OCI-LY3 (cell line): ENCODE measurements at regions not wholly inside any gene's neighbourhood (a gene's known extent, or its start where the extent isn't known, plus 50 kb on each side); places are given as distances from the start of the nearest gene placed in this dataset.
"Not testable (repeated sequence)": the region's sequence is repeated elsewhere in the genome, so short reads cannot be mapped to it uniquely, and the experiment has no call there.

Experiments used
- H2AFZ ChIP-seq: fragments of 200-600, 300-600 bp; shearing (Covaris generic); 2 replicates; pipeline ENCODE4 v1.6.0; 2014; ENCODE audit warnings: antibody characterized with exemption, low read depth, low read length
- H3K27ac ChIP-seq: fragments of 200-600, 300-600 bp; sonication (generic); 2 replicates; pipeline ENCODE4 v1.5.1; 2014; ENCODE audit warnings: mild to moderate bottlenecking, low read length, moderate library complexity, mixed read lengths
- H3K27me3 ChIP-seq: fragments of 200-600, 300-600 bp; sonication (generic); 2 replicates; pipeline ENCODE4 v1.6.1; 2014; ENCODE audit warnings: low read depth, low read length, mixed read lengths
- H3K36me3 ChIP-seq: fragments of 200-600, 300-600 bp; sonication (generic); replicated peaks from 2 replicates; pipeline ENCODE3; 2014; ENCODE audit warnings: low read depth, low read length, mixed read lengths
- H3K4me1 ChIP-seq: fragments of 300-600, 200-600 bp; sonication (generic); 2 replicates; pipeline ENCODE4 v1.6.1; 2014; ENCODE audit warnings: low read length, mixed read lengths
- H3K4me2 ChIP-seq: fragments of 200-600, 300-600 bp; sonication (generic); 2 replicates; pipeline ENCODE4 v1.6.1; 2014; ENCODE audit warnings: low read length, mixed read lengths
- H3K4me3 ChIP-seq: fragments of 300-600, 200-600 bp; sonication (generic); 2 replicates; pipeline ENCODE4 v1.5.1; 2014; ENCODE audit warnings: antibody characterized with exemption, mild to moderate bottlenecking, low read length, moderate library complexity
- H3K79me2 ChIP-seq: fragments of 300-600, 200-600 bp; shearing (Covaris generic); 2 replicates; pipeline ENCODE4 v1.6.1; 2014; ENCODE audit warnings: mild to moderate bottlenecking, low read length, mixed read lengths
- H3K9ac ChIP-seq: fragments of 300-600, 200-600 bp; shearing (Covaris generic); 2 replicates; pipeline ENCODE4 v1.6.0; 2014; ENCODE audit warnings: mild to moderate bottlenecking, low read length, moderate library complexity
- H3K9me3 ChIP-seq: fragments of 200-600, 300-600 bp; shearing (Covaris generic); 2 replicates; pipeline ENCODE4 v1.6.1; 2014; ENCODE audit warnings: low read length, mixed read lengths; ENCODE audit not compliant: insufficient read depth
- H4K20me1 ChIP-seq: fragments of 200-600, 300-600 bp; sonication (generic); 2 replicates; pipeline ENCODE4 v1.6.1; 2016; ENCODE audit warnings: low read length, mixed read lengths; ENCODE audit not compliant: insufficient read depth
- CTCF ChIP-seq: fragments of 200-600, 300-600 bp; sonication (generic); IDR thresholded peaks from 2 replicates; pipeline ENCODE4 v1.5.1; 2014; ENCODE audit warnings: antibody characterized with exemption, low read length, low read depth
- EZH2phosphoT487 ChIP-seq: fragments of 200-600 bp; shearing (Covaris generic); IDR thresholded peaks from 2 replicates; pipeline ENCODE4 v1.6.1; 2018; ENCODE audit warnings: antibody characterized with exemption, mixed run types, low read depth

DNA sequence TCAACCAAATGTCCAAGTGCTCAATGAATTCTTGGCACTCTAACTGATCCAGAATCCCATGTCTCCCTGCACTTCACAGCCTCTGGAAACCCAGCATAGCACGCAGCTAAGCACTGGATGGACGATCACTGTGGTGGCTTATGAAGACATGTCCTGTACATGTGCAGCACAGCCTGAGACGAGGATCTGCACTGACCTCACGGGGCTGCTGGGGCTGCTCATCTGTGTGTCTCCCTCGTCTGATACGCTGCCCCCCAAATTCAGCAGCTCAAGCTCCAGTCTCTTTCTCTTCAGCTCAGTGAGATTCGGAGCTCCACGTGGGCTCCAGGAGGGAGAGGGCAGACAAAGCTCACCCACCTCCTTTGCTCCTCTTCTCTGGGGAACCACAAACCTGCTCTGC lies 126.9 kb downstream of the CPZ start:
- H3K27me3 ChIP-seq = no peaks in the 10 kb centered on the region

GRCh38 chr4:8717470-8717869 lies 124.9 kb downstream of the CPZ start:
- not testable (repeated sequence) for H3K4me2 ChIP-seq, H4K20me1 ChIP-seq, H3K9me3 ChIP-seq, H3K79me2 ChIP-seq, H3K27me3 ChIP-seq, H3K36me3 ChIP-seq, H3K4me1 ChIP-seq, H3K9ac ChIP-seq, H2AFZ ChIP-seq, H3K4me3 ChIP-seq, H3K27ac ChIP-seq

More for the DNA sequence above, 126.9 kb downstream of the CPZ start:
- Histone ChIP-seq H4K20me1 (no peaks in the 10 kb centered on the region), H3K9me3 (no peaks in the 10 kb centered on the region), H3K4me2 (no peak overlapping the region), H3K27ac (no peak overlapping the region), H3K4me3 (no peak overlapping the region), H3K36me3 (no peaks in the 10 kb centered on the region), H3K4me1 (no peaks in the 10 kb centered on the region), H3K9ac (no peak overlapping the region), H2AFZ (no peak overlapping the region), H3K79me2 (no peaks in the 10 kb centered on the region)
- TF ChIP-seq CTCF (no peak), EZH2phosphoT487 (no peak)

- H3K4me3 ChIP-seq = no peak overlapping the region
- no peak overlapping the region for H3K9ac ChIP-seq
- no peak for TF ChIP-seq CTCF
- no peak for TF ChIP-seq EZH2phosphoT487
- no peaks in the 10 kb centered on the region for H3K79me2 ChIP-seq
- no peaks in the 10 kb centered on the region for H4K20me1 ChIP-seq
- no peak overlapping the region for H3K27ac ChIP-seq
- no peaks in the 10 kb centered on the region for H3K4me1 ChIP-seq
- no peak overlapping the region for H3K4me2 ChIP-seq
- H3K27me3 ChIP-seq = no peaks in the 10 kb centered on the region
- no peak overlapping the region for H2AFZ ChIP-seq
- H3K36me3 ChIP-seq = peaks cover 3% of the 10 kb centered on the region
- peaks cover 9% of the 10 kb centered on the region for H3K9me3 ChIP-seq
Observed at GRCh38 chr4:8710946-8711345, 118.4 kb downstream of the CPZ start.

DNA sequence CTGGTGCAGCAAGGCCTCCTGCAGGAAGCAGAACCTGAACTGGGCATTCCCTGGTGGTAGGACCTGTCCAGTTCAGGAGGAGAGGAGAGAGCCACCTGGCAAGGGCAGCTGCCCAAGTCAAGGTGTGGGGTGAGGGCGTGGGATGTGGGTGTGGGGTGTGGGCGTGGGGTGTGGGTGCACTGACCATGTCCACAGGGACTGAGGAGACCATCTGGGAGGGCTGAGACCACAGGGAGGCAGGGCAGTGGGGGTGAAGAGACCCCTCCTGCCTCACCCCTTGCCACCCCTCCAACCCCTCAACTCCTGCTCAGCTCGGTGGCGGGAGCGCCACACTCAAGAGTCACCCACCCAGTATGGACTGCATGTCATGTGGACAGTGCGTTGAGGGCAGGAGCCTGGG lies 117.9 kb downstream of the CPZ start:
- no peaks in the 10 kb centered on the region for H3K27me3 ChIP-seq

More for the DNA sequence above, 117.9 kb downstream of the CPZ start:
- Histone ChIP-seq H3K4me3 (no peak overlapping the region), H3K36me3 (peaks cover 3% of the 10 kb centered on the region), H3K4me1 (no peaks in the 10 kb centered on the region), H3K4me2 (no peak overlapping the region), H2AFZ (no peak overlapping the region), H3K9me3 (peaks cover 9% of the 10 kb centered on the region), H4K20me1 (no peaks in the 10 kb centered on the region), H3K79me2 (no peaks in the 10 kb centered on the region), H3K9ac (no peak overlapping the region), H3K27ac (no peak overlapping the region)
- no peak for TF ChIP-seq EZH2phosphoT487
- TF ChIP-seq CTCF = no peak
